ENCODE measurements at regions not wholly inside any gene's neighbourhood (a gene's known extent, or its start where the extent isn't known, plus 50 kb on each side); places are given as distances from the start of the nearest gene placed in this dataset.

GRCh38 chr9:21585756-21586752, 103.9 kb upstream of the IFNE start:
- no peaks in the 10 kb centered on the region for H3K9me3 ChIP-seq (ENCODE audit: low read length)
- no peaks in the 10 kb centered on the region for H3K4me1 ChIP-seq (ENCODE audit: insufficient read depth, low read length)
- no peak overlapping the region for H3K27ac ChIP-seq (ENCODE audit: low read depth, low read length)
- H3K27me3 ChIP-seq (ENCODE audit: control insufficient read depth in 1 of 2, insufficient read depth in 2 of 2, low read length in 2 of 2), result no peaks in the 10 kb centered on the region
- no peak overlapping the region for H3K9ac ChIP-seq (ENCODE audit: low read length)
- no peaks in the 10 kb centered on the region for H3K36me3 ChIP-seq (ENCODE audit: insufficient read depth, low read length)
- H3K4me3 ChIP-seq (ENCODE audit: low read depth in 1 of 2, low read length in 2 of 2), result no peak overlapping the region

- Histone ChIP-seq H3K9ac (ENCODE audit: low read length) (no peak overlapping the region), H3K27me3 (ENCODE audit: control insufficient read depth in 1 of 2, insufficient read depth in 2 of 2, low read length in 2 of 2) (no peaks in the 10 kb centered on the region), H3K4me1 (ENCODE audit: insufficient read depth, low read length) (no peaks in the 10 kb centered on the region), H3K27ac (ENCODE audit: low read depth, low read length) (no peak overlapping the region), H3K36me3 (ENCODE audit: insufficient read depth, low read length) (no peaks in the 10 kb centered on the region), H3K4me3 (ENCODE audit: low read depth in 1 of 2, low read length in 2 of 2) (no peak overlapping the region), H3K9me3 (ENCODE audit: low read length) (no peaks in the 10 kb centered on the region)
Observed at GRCh38 chr9:21589344-21590056, 107.4 kb upstream of the IFNE start.

- Histone ChIP-seq H3K27ac (ENCODE audit: low read depth, low read length) (no peak overlapping the region), H3K9ac (ENCODE audit: low read length) (no peak overlapping the region), H3K9me3 (ENCODE audit: low read length) (no peaks in the 10 kb centered on the region), H3K4me3 (ENCODE audit: low read depth in 1 of 2, low read length in 2 of 2) (no peak overlapping the region), H3K36me3 (ENCODE audit: insufficient read depth, low read length) (no peaks in the 10 kb centered on the region), H3K27me3 (ENCODE audit: control insufficient read depth in 1 of 2, insufficient read depth in 2 of 2, low read length in 2 of 2) (no peaks in the 10 kb centered on the region), H3K4me1 (ENCODE audit: insufficient read depth, low read length) (no peaks in the 10 kb centered on the region)
Observed at GRCh38 chr9:21590058-21590996, 108.2 kb upstream of the IFNE start.

- Histone ChIP-seq H3K4me1 (ENCODE audit: insufficient read depth, low read length) (no peaks in the 10 kb centered on the region), H3K9ac (ENCODE audit: low read length) (no peak overlapping the region), H3K27ac (ENCODE audit: low read depth, low read length) (no peak overlapping the region), H3K9me3 (ENCODE audit: low read length) (no peaks in the 10 kb centered on the region), H3K36me3 (ENCODE audit: insufficient read depth, low read length) (no peaks in the 10 kb centered on the region), H3K27me3 (ENCODE audit: control insufficient read depth in 1 of 2, insufficient read depth in 2 of 2, low read length in 2 of 2) (no peaks in the 10 kb centered on the region), H3K4me3 (ENCODE audit: low read depth in 1 of 2, low read length in 2 of 2) (no peak overlapping the region)
Observed at GRCh38 chr9:21591221-21592062, 109.3 kb upstream of the IFNE start.

- Histone ChIP-seq H3K4me3 (ENCODE audit: low read depth in 1 of 2, low read length in 2 of 2) (no peak overlapping the region), H3K9me3 (ENCODE audit: low read length) (no peaks in the 10 kb centered on the region), H3K27ac (ENCODE audit: low read depth, low read length) (no peak overlapping the region), H3K36me3 (ENCODE audit: insufficient read depth, low read length) (no peaks in the 10 kb centered on the region), H3K9ac (ENCODE audit: low read length) (no peak overlapping the region), H3K4me1 (ENCODE audit: insufficient read depth, low read length) (no peaks in the 10 kb centered on the region), H3K27me3 (ENCODE audit: control insufficient read depth in 1 of 2, insufficient read depth in 2 of 2, low read length in 2 of 2) (no peaks in the 10 kb centered on the region)
Observed at GRCh38 chr9:21592063-21592338, 109.9 kb upstream of the IFNE start.

GRCh38 chr9:21597284-21597683, 115.2 kb upstream of the IFNE start:
- H3K4me1 ChIP-seq (ENCODE audit: insufficient read depth, low read length), result no peaks in the 10 kb centered on the region
- no peaks in the 10 kb centered on the region for H3K27me3 ChIP-seq (ENCODE audit: control insufficient read depth in 1 of 2, insufficient read depth in 2 of 2, low read length in 2 of 2)
- H3K27ac ChIP-seq (ENCODE audit: low read depth, low read length), result no peak overlapping the region
- H3K9ac ChIP-seq (ENCODE audit: low read length), result no peak overlapping the region
- no peak overlapping the region for H3K4me3 ChIP-seq (ENCODE audit: low read depth in 1 of 2, low read length in 2 of 2)
- no peaks in the 10 kb centered on the region for H3K9me3 ChIP-seq (ENCODE audit: low read length)
- H3K36me3 ChIP-seq (ENCODE audit: insufficient read depth, low read length), result no peaks in the 10 kb centered on the region

- Histone ChIP-seq H3K4me3 (ENCODE audit: low read depth in 1 of 2, low read length in 2 of 2) (no peak overlapping the region), H3K36me3 (ENCODE audit: insufficient read depth, low read length) (no peaks in the 10 kb centered on the region)
Observed at GRCh38 chr9:21598749-21599148, 116.6 kb upstream of the IFNE start.

GRCh38 chr9:21605489-21605931, 123.4 kb upstream of the IFNE start:
- Histone ChIP-seq H3K9ac (ENCODE audit: low read length) (no peak overlapping the region), H3K4me3 (ENCODE audit: low read depth in 1 of 2, low read length in 2 of 2) (no peak overlapping the region)

More at GRCh38 chr9:21598749-21599148, 116.6 kb upstream of the IFNE start:
- Histone ChIP-seq H3K27ac (ENCODE audit: low read depth, low read length) (no peak overlapping the region), H3K9me3 (ENCODE audit: low read length) (no peaks in the 10 kb centered on the region), H3K9ac (ENCODE audit: low read length) (no peak overlapping the region), H3K27me3 (ENCODE audit: control insufficient read depth in 1 of 2, insufficient read depth in 2 of 2, low read length in 2 of 2) (no peaks in the 10 kb centered on the region), H3K4me1 (ENCODE audit: insufficient read depth, low read length) (no peaks in the 10 kb centered on the region)

GRCh38 chr9:21607576-21607975, 125.5 kb upstream of the IFNE start:
- no peaks in the 10 kb centered on the region for H3K9me3 ChIP-seq (ENCODE audit: low read length)
- H3K27ac ChIP-seq (ENCODE audit: low read depth, low read length), result no peak overlapping the region
- no peaks in the 10 kb centered on the region for H3K36me3 ChIP-seq (ENCODE audit: insufficient read depth, low read length)
- H3K4me3 ChIP-seq (ENCODE audit: low read depth in 1 of 2, low read length in 2 of 2), result no peak overlapping the region
- H3K9ac ChIP-seq (ENCODE audit: low read length), result no peak overlapping the region
- no peaks in the 10 kb centered on the region for H3K27me3 ChIP-seq (ENCODE audit: control insufficient read depth in 1 of 2, insufficient read depth in 2 of 2, low read length in 2 of 2)
- no peaks in the 10 kb centered on the region for H3K4me1 ChIP-seq (ENCODE audit: insufficient read depth, low read length)

More at GRCh38 chr9:21605489-21605931, 123.4 kb upstream of the IFNE start:
- Histone ChIP-seq H3K36me3 (ENCODE audit: insufficient read depth, low read length) (no peaks in the 10 kb centered on the region), H3K27ac (ENCODE audit: low read depth, low read length) (no peak overlapping the region), H3K9me3 (ENCODE audit: low read length) (no peaks in the 10 kb centered on the region), H3K27me3 (ENCODE audit: control insufficient read depth in 1 of 2, insufficient read depth in 2 of 2, low read length in 2 of 2) (no peaks in the 10 kb centered on the region), H3K4me1 (ENCODE audit: insufficient read depth, low read length) (no peaks in the 10 kb centered on the region)

- Histone ChIP-seq H3K4me1 (ENCODE audit: insufficient read depth, low read length) (no peaks in the 10 kb centered on the region), H3K9me3 (ENCODE audit: low read length) (no peaks in the 10 kb centered on the region), H3K27ac (ENCODE audit: low read depth, low read length) (no peak overlapping the region), H3K9ac (ENCODE audit: low read length) (no peak overlapping the region), H3K36me3 (ENCODE audit: insufficient read depth, low read length) (no peaks in the 10 kb centered on the region), H3K4me3 (ENCODE audit: low read depth in 1 of 2, low read length in 2 of 2) (no peak overlapping the region), H3K27me3 (ENCODE audit: control insufficient read depth in 1 of 2, insufficient read depth in 2 of 2, low read length in 2 of 2) (no peaks in the 10 kb centered on the region)
Observed at GRCh38 chr9:21608200-21608599, 126.1 kb upstream of the IFNE start.
